Natural killer cell (primary cell): ENCODE measurements at regions not wholly inside any gene's neighbourhood (a gene's known extent, or its start where the extent isn't known, plus 50 kb on each side); places are given as distances from the start of the nearest gene placed in this dataset.
A peak's percentile ranks its signal among the peaks of the same experiment; 100 is the strongest.
"Not testable (repeated sequence)": the region's sequence is repeated elsewhere in the genome, so short reads cannot be mapped to it uniquely, and the experiment has no call there.

Experiments
- ATAC-seq, 3 donors: fragments of 150-1000 bp in 2 of 3; fragments of 200-7000 bp in 1 of 3; cut with Tn5 transposase; 1 replicate in 1 of 3; 2 replicates in 2 of 3; pipeline ENCODE4 v1.10.0; 2021; ENCODE audit warnings: mild to moderate bottlenecking in 2 of 3, moderate library complexity in 2 of 3
- DNase-seq, 2 donors: peaks; one replicate each; pipeline versions ENCODE4 v3.0.0 to v3.0.0-alpha.2; 2013 to 2021; ENCODE audit warnings: mixed read lengths in 1 of 2
- H3K27ac ChIP-seq: one replicate; pipeline ENCODE4 v1.5.1; 2013; ENCODE audit warnings: mild to moderate bottlenecking, low read length
- H3K27me3 ChIP-seq: one replicate; pipeline ENCODE4 v1.6.1; 2013; ENCODE audit warnings: low read length; ENCODE audit not compliant: control insufficient read depth, insufficient read depth
- H3K36me3 ChIP-seq: one replicate; pipeline ENCODE4 v1.6.1; 2013; ENCODE audit warnings: low read length; ENCODE audit not compliant: control insufficient read depth, insufficient read depth
- H3K4me1 ChIP-seq: one replicate; pipeline ENCODE4 v1.6.1; 2013; ENCODE audit warnings: low read length; ENCODE audit not compliant: control insufficient read depth, insufficient read depth
- H3K4me3 ChIP-seq: one replicate; pipeline ENCODE4 v1.5.1; 2013; ENCODE audit warnings: low read length
- H3K9me3 ChIP-seq: one replicate; pipeline ENCODE4 v1.6.1; 2013; ENCODE audit warnings: low read length; ENCODE audit not compliant: control insufficient read depth, insufficient read depth
- H3K27ac Mint-ChIP-seq, 2 donors: one replicate each; pipeline ENCODE4 v1.8.0; 2022; ENCODE audit warnings: mild to moderate bottlenecking in 2 of 2, mixed read lengths in 2 of 2, moderate library complexity in 1 of 2
- H3K27me3 Mint-ChIP-seq, 2 donors: one replicate each; pipeline ENCODE4 v1.8.0; 2022; ENCODE audit warnings: low read depth in 2 of 2, mixed read lengths in 2 of 2
- H3K36me3 Mint-ChIP-seq: one replicate; pipeline ENCODE4 v1.8.0; 2022; ENCODE audit warnings: mixed read lengths
- H3K4me1 Mint-ChIP-seq, 2 donors: one replicate each; pipeline ENCODE4 v1.8.0; 2022; ENCODE audit warnings: mixed read lengths in 2 of 2
- H3K4me3 Mint-ChIP-seq: one replicate; pipeline ENCODE4 v1.8.0; 2022; ENCODE audit warnings: mild to moderate bottlenecking, moderate library complexity, mixed read lengths
- H3K9me3 Mint-ChIP-seq, 2 donors: one replicate each; pipeline ENCODE4 v1.8.0; 2022; ENCODE audit warnings: mixed read lengths in 2 of 2
- WGBS: methylation state at CpG from one replicate; pipeline ENCODE4 v1.1.7; 2013; ENCODE audit warnings: missing lambda C conversion rate; ENCODE audit not compliant: insufficient coverage; 5-methylcytosine and 5-hydroxymethylcytosine counted together
- intact Hi-C: fragments of 100-400 bp; cut with micrococcal nuclease; formaldehyde crosslinking; loops from one replicate; pipeline ENCODE4 v1.14.2; 2022
- TF ChIP-seq, protein P1 (sequence below): fragments of 200-600 bp; IDR thresholded peaks from one replicate; pipeline ENCODE4 v1.8.0; 2022; ENCODE audit warnings: antibody characterized with exemption

- Mint-ChIP-seq H3K9me3 (peaks cover 6 to 10% of the 10 kb centered on the region in 2 donors), H3K27ac (no peak overlapping the region), H3K4me3 (no peak overlapping the region), H3K36me3 (no peaks in the 10 kb centered on the region), H3K27me3 (peaks cover 4 to 10% of the 10 kb centered on the region in 2 donors), H3K4me1 (peaks cover 0 to 5% of the 10 kb centered on the region in 2 donors)
- Histone ChIP-seq H3K27ac (no peak overlapping the region), H3K36me3 (no peaks in the 10 kb centered on the region), H3K27me3 (no peaks in the 10 kb centered on the region), H3K4me1 (no peaks in the 10 kb centered on the region), H3K4me3 (no peak overlapping the region), H3K9me3 (no peaks in the 10 kb centered on the region)
- ATAC-seq (no peak), DNase-seq (no peak)
- TF ChIP-seq, protein P1, sequence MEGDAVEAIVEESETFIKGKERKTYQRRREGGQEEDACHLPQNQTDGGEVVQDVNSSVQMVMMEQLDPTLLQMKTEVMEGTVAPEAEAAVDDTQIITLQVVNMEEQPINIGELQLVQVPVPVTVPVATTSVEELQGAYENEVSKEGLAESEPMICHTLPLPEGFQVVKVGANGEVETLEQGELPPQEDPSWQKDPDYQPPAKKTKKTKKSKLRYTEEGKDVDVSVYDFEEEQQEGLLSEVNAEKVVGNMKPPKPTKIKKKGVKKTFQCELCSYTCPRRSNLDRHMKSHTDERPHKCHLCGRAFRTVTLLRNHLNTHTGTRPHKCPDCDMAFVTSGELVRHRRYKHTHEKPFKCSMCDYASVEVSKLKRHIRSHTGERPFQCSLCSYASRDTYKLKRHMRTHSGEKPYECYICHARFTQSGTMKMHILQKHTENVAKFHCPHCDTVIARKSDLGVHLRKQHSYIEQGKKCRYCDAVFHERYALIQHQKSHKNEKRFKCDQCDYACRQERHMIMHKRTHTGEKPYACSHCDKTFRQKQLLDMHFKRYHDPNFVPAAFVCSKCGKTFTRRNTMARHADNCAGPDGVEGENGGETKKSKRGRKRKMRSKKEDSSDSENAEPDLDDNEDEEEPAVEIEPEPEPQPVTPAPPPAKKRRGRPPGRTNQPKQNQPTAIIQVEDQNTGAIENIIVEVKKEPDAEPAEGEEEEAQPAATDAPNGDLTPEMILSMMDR, result no peak
- 100% methylated on average over 3 of the region's 4 CpGs for WGBS
- intact Hi-C loops, result no loop called here
These were observed 230.4 kb downstream of the SP3 start for GRCh38 chr2:173734797-173735196.

- intact Hi-C loops, H3K27ac ChIP-seq, DNase-seq, H3K4me1 Mint-ChIP-seq, H3K36me3 ChIP-seq, H3K4me3 Mint-ChIP-seq, H3K4me3 ChIP-seq, H3K9me3 ChIP-seq, H3K4me1 ChIP-seq, H3K27me3 ChIP-seq, H3K36me3 Mint-ChIP-seq, ATAC-seq: not testable (repeated sequence)
- Mint-ChIP-seq H3K9me3 (peaks cover 6 to 10% of the 10 kb centered on the region in 2 donors), H3K27me3 (peaks cover 8 to 22% of the 10 kb centered on the region in 2 donors), H3K27ac (peak overlapping the region in 1 of 2 donors; percentile 25)
These were observed 227.1 kb downstream of the SP3 start for GRCh38 chr2:173737954-173738575.

DNA sequence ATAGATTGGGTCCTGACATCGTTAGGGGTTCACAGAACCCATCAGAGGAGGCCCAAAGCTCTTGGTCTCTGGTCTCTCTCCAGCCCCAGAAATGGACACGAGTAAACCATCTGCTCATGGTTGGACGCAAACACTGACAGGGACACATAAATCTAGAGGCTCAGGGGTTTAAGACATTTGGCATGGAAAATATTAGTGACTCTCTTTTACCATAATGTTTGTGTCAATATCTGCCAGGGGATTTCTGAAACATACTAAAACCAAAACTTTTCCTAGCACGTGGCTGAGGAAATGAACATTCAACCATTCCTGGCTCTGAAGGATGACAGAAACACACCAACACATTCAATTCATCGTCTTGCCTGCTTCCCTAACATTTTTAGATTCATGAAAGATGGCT is 226.2 kb downstream of the SP3 start:
- TF ChIP-seq, protein P1, result no peak
- no peaks in the 10 kb centered on the region for H3K9me3 ChIP-seq
- H3K27ac Mint-ChIP-seq, result no peak overlapping the region
- WGBS, result 85% methylated on average over 5 of the region's 5 CpGs
- no peak overlapping the region for H3K4me3 Mint-ChIP-seq
- H3K27me3 Mint-ChIP-seq, result peaks cover 8 to 31% of the 10 kb centered on the region in 2 donors
- ATAC-seq (no peak), DNase-seq (no peak)
- H3K4me3 ChIP-seq, result no peak overlapping the region
- no peak overlapping the region for H3K27ac ChIP-seq
- intact Hi-C loops, result no loop called here
- H3K9me3 Mint-ChIP-seq, result peaks cover 6 to 10% of the 10 kb centered on the region in 2 donors
- no peaks in the 10 kb centered on the region for H3K27me3 ChIP-seq
- no peaks in the 10 kb centered on the region for H3K36me3 ChIP-seq
- no peaks in the 10 kb centered on the region for H3K36me3 Mint-ChIP-seq
- peaks cover 0 to 5% of the 10 kb centered on the region in 2 donors for H3K4me1 Mint-ChIP-seq
- no peaks in the 10 kb centered on the region for H3K4me1 ChIP-seq

GRCh38 chr2:173740639-173741038 is 224.5 kb downstream of the SP3 start:
- intact Hi-C loops, result no loop called here
- no peaks in the 10 kb centered on the region for H3K36me3 ChIP-seq

More at GRCh38 chr2:173740639-173741038, 224.5 kb downstream of the SP3 start:
- Mint-ChIP-seq H3K4me3 (no peak overlapping the region), H3K4me1 (peaks cover 0 to 5% of the 10 kb centered on the region in 2 donors), H3K27ac (no peak overlapping the region), H3K9me3 (peaks cover 6 to 10% of the 10 kb centered on the region in 2 donors), H3K27me3 (peaks cover 9 to 27% of the 10 kb centered on the region in 2 donors), H3K36me3 (no peaks in the 10 kb centered on the region)
- TF ChIP-seq, protein P1, result no peak
- Histone ChIP-seq H3K27ac (no peak overlapping the region), H3K9me3 (no peaks in the 10 kb centered on the region), H3K4me1 (no peaks in the 10 kb centered on the region), H3K27me3 (no peaks in the 10 kb centered on the region), H3K4me3 (no peak overlapping the region)
- 93% methylated on average over 5 of the region's 5 CpGs for WGBS
- ATAC-seq (no peak), DNase-seq (no peak)
